ENCODE measurements at regions not wholly inside any gene's neighbourhood (a gene's known extent, or its start where the extent isn't known, plus 50 kb on each side); places are given as distances from the start of the nearest gene placed in this dataset.

GRCh38 chr13:58795715-58796114 is 1164.2 kb downstream of the PCDH17 start:
- TF ChIP-seq CTCF (IDR thresholded peaks at IDR 0.05) (no peak), POLR2A (IDR thresholded peaks at IDR 0.05) (no peak), POLR2AphosphoS5 (IDR thresholded peaks at IDR 0.05) (no peak), EP300 (IDR thresholded peaks at IDR 0.05) (no peak)

Measured in upper lobe of left lung (tissue), 4 donors.